ENCODE measurements at regions not wholly inside any gene's neighbourhood (a gene's known extent, or its start where the extent isn't known, plus 50 kb on each side); places are given as distances from the start of the nearest gene placed in this dataset.
"Not testable (repeated sequence)": the region's sequence is repeated elsewhere in the genome, so short reads cannot be mapped to it uniquely, and the experiment has no call there.

- TF ChIP-seq BRCA1 (IDR thresholded peaks at IDR 0.05; ENCODE audit: low read depth, low read length) (no peak), ZNF622 (IDR thresholded peaks at IDR 0.05) (no peak), RELA (IDR thresholded peaks at IDR 0.05; ENCODE audit: borderline replicate concordance, partially characterized antibody) (no peak)
Observed at GRCh38 chr4:162761965-162762364, 404.7 kb downstream of the NAF1 start (continued).

GRCh38 chr4:162740228-162740627 lies 426.5 kb downstream of the NAF1 start:
- H3K9me3 ChIP-seq (replicated peaks; ENCODE audit: control insufficient read depth, insufficient read depth, low read length); H3K4me1 ChIP-seq (ENCODE audit: control insufficient read depth, insufficient read depth, low read length); BruUV-seq (replicated peaks); H3K36me3 ChIP-seq (ENCODE audit: control insufficient read depth in 2 of 2, insufficient read depth in 2 of 2, low read length in 1 of 2); intact Hi-C loops (cut with micrococcal nuclease; ENCODE audit: unreplicated experiment); H3K27me3 ChIP-seq (replicated peaks in 1 of 2; ENCODE audit: control insufficient read depth in 2 of 2, insufficient read depth in 2 of 2, low read length in 1 of 2); H3K27ac ChIP-seq (ENCODE audit: control insufficient read depth, insufficient read depth); H3K79me2 ChIP-seq (ENCODE audit: control insufficient read depth, insufficient read depth, low read length); H3K4me3 ChIP-seq; H3K4me2 ChIP-seq (ENCODE audit: control insufficient read depth, insufficient read depth); SMC1A ChIA-PET (ENCODE audit: uncharacterized antibody, unreplicated experiment); POLR2A ChIA-PET; H3K9ac ChIP-seq (ENCODE audit: control insufficient read depth, insufficient read depth, low read length); ATAC-seq; FAIRE-seq; H2AFZ ChIP-seq (ENCODE audit: control insufficient read depth, low read depth, low read length); RAD21 ChIA-PET (ENCODE audit: unreplicated experiment); H4K20me1 ChIP-seq (ENCODE audit: control insufficient read depth, insufficient read depth); in situ Hi-C loops (cut with MboI); DNase-seq (ENCODE audit: low read depth, low spot score): not testable (repeated sequence)
- CTCF ChIA-PET, result interaction anchor here (0.7 kb wide), 1 partner anchor 635 kb away, joined by 3 read pairs; no protein-coding TSS in a partner anchor
- 51% methylated on average over 11 of the region's 11 CpGs for WGBS (ENCODE audit: insufficient coverage, insufficient replicate concordance, low lambda C conversion rate, missing lambda C conversion rate)

DNA sequence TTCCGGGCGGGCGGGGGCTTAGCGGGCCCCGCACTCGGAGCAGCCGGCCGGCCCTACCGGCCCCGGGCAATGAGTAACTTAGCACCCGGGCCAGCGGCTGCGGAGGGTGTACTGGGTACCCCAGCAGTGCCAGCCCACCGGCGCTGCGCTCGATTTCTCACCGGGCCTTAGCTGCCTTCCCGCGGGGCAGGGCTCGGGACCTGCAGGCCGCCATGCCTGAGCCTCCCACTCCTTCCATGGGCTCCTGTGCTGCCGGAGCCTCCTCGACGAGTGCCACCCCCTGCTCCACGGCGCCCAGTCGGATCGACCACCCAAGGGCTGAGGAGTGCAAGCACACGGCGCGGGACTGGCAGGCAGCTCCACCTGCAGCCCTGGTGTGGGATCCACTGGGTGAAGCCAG lies 427.1 kb downstream of the NAF1 start:
- intact Hi-C loops (cut with micrococcal nuclease; ENCODE audit: unreplicated experiment); H3K4me1 ChIP-seq (ENCODE audit: control insufficient read depth, insufficient read depth, low read length); DNase-seq (ENCODE audit: low read depth, low spot score); H3K4me2 ChIP-seq (ENCODE audit: control insufficient read depth, insufficient read depth); H3K27me3 ChIP-seq (replicated peaks in 1 of 2; ENCODE audit: control insufficient read depth in 2 of 2, insufficient read depth in 2 of 2, low read length in 1 of 2); RAD21 ChIA-PET (ENCODE audit: unreplicated experiment); H4K20me1 ChIP-seq (ENCODE audit: control insufficient read depth, insufficient read depth); BruUV-seq (replicated peaks); H3K9me3 ChIP-seq (replicated peaks; ENCODE audit: control insufficient read depth, insufficient read depth, low read length); H3K79me2 ChIP-seq (ENCODE audit: control insufficient read depth, insufficient read depth, low read length); FAIRE-seq; H2AFZ ChIP-seq (ENCODE audit: control insufficient read depth, low read depth, low read length); CTCF ChIA-PET; H3K27ac ChIP-seq (ENCODE audit: control insufficient read depth, insufficient read depth); POLR2A ChIA-PET; in situ Hi-C loops (cut with MboI); ATAC-seq; H3K36me3 ChIP-seq (ENCODE audit: control insufficient read depth in 2 of 2, insufficient read depth in 2 of 2, low read length in 1 of 2); SMC1A ChIA-PET (ENCODE audit: uncharacterized antibody, unreplicated experiment); H3K9ac ChIP-seq (ENCODE audit: control insufficient read depth, insufficient read depth, low read length); H3K4me3 ChIP-seq: not testable (repeated sequence)
- 66% methylated on average over 26 of the region's 32 CpGs for WGBS (ENCODE audit: insufficient coverage, insufficient replicate concordance, low lambda C conversion rate, missing lambda C conversion rate)

All from GM12878 (cell line).